Adrenal gland (tissue), 9 donors: ENCODE measurements at regions not wholly inside any gene's neighbourhood (a gene's known extent, or its start where the extent isn't known, plus 50 kb on each side); places are given as distances from the start of the nearest gene placed in this dataset.

Experiments
- DNase-seq, 7 donors: peaks; one replicate each; pipeline ENCODE4 v3.0.0-alpha.2; 2019 to 2020
- H3K27ac ChIP-seq, 5 donors: fragments of 200-600 bp; sonication (generic) in 4 of 5; 1 replicate in 3 of 5; 2 replicates in 2 of 5; pipeline versions ENCODE4 v1.5.1 to v1.8.0; 2016 to 2020; ENCODE audit warnings: mild to moderate bottlenecking in 1 of 5
- H3K27me3 ChIP-seq: fragments of 200-600 bp; 2 replicates; pipeline ENCODE4 v1.8.0; 2021
- H3K36me3 ChIP-seq, 2 donors: fragments of 200-600 bp; replicated peaks in 1 of 2; 1 replicate in 1 of 2; 2 replicates in 1 of 2; pipeline versions ENCODE4 v1.5.1 to v1.8.0; 2018 to 2022
- H3K4me1 ChIP-seq, 2 donors: fragments of 200-600 bp; replicated peaks in 1 of 2; 1 replicate in 1 of 2; 2 replicates in 1 of 2; pipeline versions ENCODE4 v1.5.1 to v1.8.0; 2018 to 2021
- H3K4me3 ChIP-seq, 4 donors: fragments of 200-600 bp; sonication (generic) in 3 of 4; one replicate each; pipeline ENCODE4 v1.5.1; 2016 to 2018
- H3K9me3 ChIP-seq, 3 donors: fragments of 200-600 bp; sonication (generic) in 1 of 3; replicated peaks in 1 of 3; 1 replicate in 2 of 3; 2 replicates in 1 of 3; pipeline versions ENCODE4 v1.5.1 to v1.8.0; 2016 to 2021
- POLR2A ChIP-seq, 2 donors: fragments of 450-650 bp; IDR thresholded peaks; one replicate each; pipeline ENCODE4 v1.6.1; 2017; ENCODE audit warnings: antibody characterized with exemption in 2 of 2, mild to moderate bottlenecking in 2 of 2, moderate library complexity in 1 of 2
- WGBS, 4 donors: extraction: QIAGEN DNeasy Blood & Tissue Kit in 2 of 4; methylation state at CpG; one replicate each; pipeline versions ENCODE4 v1.1.5 to v1.1.7; 2013 to 2017; 5-methylcytosine and 5-hydroxymethylcytosine counted together
- intact Hi-C, 2 donors: fragments of 100-400 bp; cut with DNase I; formaldehyde crosslinking; loops; one replicate each; pipeline versions ENCODE4 v1.14.1 to v1.15.0; 2022 to 2023
- TF ChIP-seq, protein P1 (sequence below), 6 experiments: fragments of 450-650 bp in 4 of 6; fragments of 200-600 bp in 2 of 6; sonication (generic) in 1 of 6; IDR thresholded peaks; 1 replicate in 5 of 6; 2 replicates in 1 of 6; pipeline versions ENCODE4 v1.5.1 to v1.8.0; 2016 to 2021; ENCODE audit warnings: antibody characterized with exemption in 6 of 6, mild to moderate bottlenecking in 2 of 6, moderate library complexity in 1 of 6
- donor health status: healthy with polysubstance abuse.
- donor health status: Bipolar disorder and iron deficiency.
- donor health status: DM: yes; HTN: yes; CAD: no.
- donor health status: DM: no; HTN: no; CAD: no.
- donor health status: DM: no; HTN: no; CAD: no.

GRCh38 chr1:55314740-55315139 lies 99.6 kb upstream of the USP24 start:
- H3K9me3 ChIP-seq = no peaks in the 10 kb centered on the region
- intact Hi-C loops = no loop called here
- no peak overlapping the region for H3K4me3 ChIP-seq
- DNase-seq = no peak
- 85 to 98% (median 94%) methylated on average over 4 of the region's 4 CpGs for WGBS, 4 donors
- no peaks in the 10 kb centered on the region for H3K36me3 ChIP-seq
- TF ChIP-seq, protein P1, sequence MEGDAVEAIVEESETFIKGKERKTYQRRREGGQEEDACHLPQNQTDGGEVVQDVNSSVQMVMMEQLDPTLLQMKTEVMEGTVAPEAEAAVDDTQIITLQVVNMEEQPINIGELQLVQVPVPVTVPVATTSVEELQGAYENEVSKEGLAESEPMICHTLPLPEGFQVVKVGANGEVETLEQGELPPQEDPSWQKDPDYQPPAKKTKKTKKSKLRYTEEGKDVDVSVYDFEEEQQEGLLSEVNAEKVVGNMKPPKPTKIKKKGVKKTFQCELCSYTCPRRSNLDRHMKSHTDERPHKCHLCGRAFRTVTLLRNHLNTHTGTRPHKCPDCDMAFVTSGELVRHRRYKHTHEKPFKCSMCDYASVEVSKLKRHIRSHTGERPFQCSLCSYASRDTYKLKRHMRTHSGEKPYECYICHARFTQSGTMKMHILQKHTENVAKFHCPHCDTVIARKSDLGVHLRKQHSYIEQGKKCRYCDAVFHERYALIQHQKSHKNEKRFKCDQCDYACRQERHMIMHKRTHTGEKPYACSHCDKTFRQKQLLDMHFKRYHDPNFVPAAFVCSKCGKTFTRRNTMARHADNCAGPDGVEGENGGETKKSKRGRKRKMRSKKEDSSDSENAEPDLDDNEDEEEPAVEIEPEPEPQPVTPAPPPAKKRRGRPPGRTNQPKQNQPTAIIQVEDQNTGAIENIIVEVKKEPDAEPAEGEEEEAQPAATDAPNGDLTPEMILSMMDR (IDR thresholded peaks at IDR 0.05) = no peak
- TF ChIP-seq POLR2A (IDR thresholded peaks at IDR 0.05) = no peak
- H3K4me1 ChIP-seq = no peaks in the 10 kb centered on the region
- no peaks in the 10 kb centered on the region for H3K27me3 ChIP-seq
- no peak overlapping the region for H3K27ac ChIP-seq

GRCh38 chr1:55313903-55314302 lies 98.7 kb upstream of the USP24 start:
- intact Hi-C loops = no loop called here
- Histone ChIP-seq H3K4me1 (no peaks in the 10 kb centered on the region), H3K9me3 (no peaks in the 10 kb centered on the region), H3K27ac (no peak overlapping the region), H3K27me3 (no peaks in the 10 kb centered on the region), H3K36me3 (no peaks in the 10 kb centered on the region), H3K4me3 (no peak overlapping the region)
- DNase-seq = no peak
- WGBS, 4 donors = 70 to 76% (median 75%) methylated on average over 5 of the region's 5 CpGs
- no peak for TF ChIP-seq POLR2A (IDR thresholded peaks at IDR 0.05)
- TF ChIP-seq, protein P1 (IDR thresholded peaks at IDR 0.05) = no peak

- H3K27me3 ChIP-seq = peaks cover 5% of the 10 kb centered on the region
- H3K36me3 ChIP-seq = no peaks in the 10 kb centered on the region
- no peaks in the 10 kb centered on the region for H3K9me3 ChIP-seq
- intact Hi-C loops = no loop called here
- no peak for TF ChIP-seq POLR2A (IDR thresholded peaks at IDR 0.05)
- TF ChIP-seq, protein P1 (IDR thresholded peaks at IDR 0.05) = no peak
- 71 to 86% (median 81%) methylated on average over 4 of the region's 4 CpGs for WGBS, 4 donors
- no peaks in the 10 kb centered on the region for H3K4me1 ChIP-seq
- H3K27ac ChIP-seq = no peak overlapping the region
- no peak for DNase-seq
- no peak overlapping the region for H3K4me3 ChIP-seq
These were observed 96.8 kb upstream of the USP24 start for GRCh38 chr1:55311979-55312378.

GRCh38 chr1:55311057-55311641 lies 96.0 kb upstream of the USP24 start:
- no peak overlapping the region for H3K27ac ChIP-seq
- no peak overlapping the region for H3K4me3 ChIP-seq
- intact Hi-C loops = no loop called here
- TF ChIP-seq POLR2A (IDR thresholded peaks at IDR 0.05) = no peak
- TF ChIP-seq, protein P1 (IDR thresholded peaks at IDR 0.05) = no peak
- no peaks in the 10 kb centered on the region for H3K9me3 ChIP-seq
- peaks cover 5% of the 10 kb centered on the region for H3K27me3 ChIP-seq
- WGBS, 4 donors = 66 to 76% (median 72%) methylated on average over 7 of the region's 7 CpGs
- no peak for DNase-seq
- H3K36me3 ChIP-seq = no peaks in the 10 kb centered on the region
- no peaks in the 10 kb centered on the region for H3K4me1 ChIP-seq
